Muscle layer of colon (tissue), 2 donors: ENCODE measurements at regions not wholly inside any gene's neighbourhood (a gene's known extent, or its start where the extent isn't known, plus 50 kb on each side); places are given as distances from the start of the nearest gene placed in this dataset.

Source experiments
- H3K27ac ChIP-seq: one replicate; pipeline ENCODE4 v1.7.0; 2013; ENCODE audit warnings: low read depth, mild to moderate bottlenecking, low read length, moderate library complexity
- H3K27me3 ChIP-seq, 2 donors: one replicate each; pipeline ENCODE4 v1.7.0; 2013; ENCODE audit warnings: low read length in 2 of 2, mild to moderate bottlenecking in 2 of 2; ENCODE audit not compliant: insufficient read depth in 2 of 2, control insufficient read depth in 1 of 2
- H3K36me3 ChIP-seq: one replicate; pipeline ENCODE4 v1.7.0; 2013; ENCODE audit warnings: mild to moderate bottlenecking, low read length; ENCODE audit not compliant: insufficient read depth
- H3K4me1 ChIP-seq: one replicate; pipeline ENCODE4 v1.7.0; 2013; ENCODE audit warnings: mild to moderate bottlenecking, low read length; ENCODE audit not compliant: insufficient read depth
- H3K4me3 ChIP-seq, 2 donors: one replicate each; pipeline ENCODE4 v1.7.0; 2013; ENCODE audit warnings: low read length in 2 of 2, low read depth in 1 of 2, mild to moderate bottlenecking in 1 of 2, moderate library complexity in 1 of 2
- H3K9ac ChIP-seq: one replicate; pipeline ENCODE4 v1.7.0; 2013; ENCODE audit warnings: low read length
- H3K9me3 ChIP-seq: one replicate; pipeline ENCODE4 v1.7.0; 2013; ENCODE audit warnings: mild to moderate bottlenecking, low read length
- donor health status: abdominal sarcoma.
- donor health status: Adenocarcinoma of cecum.

- Histone ChIP-seq H3K9me3 (no peaks in the 10 kb centered on the region), H3K27me3 (no peaks in the 10 kb centered on the region), H3K4me1 (no peaks in the 10 kb centered on the region), H3K27ac (no peak overlapping the region), H3K4me3 (no peak overlapping the region), H3K9ac (no peak overlapping the region), H3K36me3 (no peaks in the 10 kb centered on the region)
Measured at GRCh38 chr1:114330451-114330983, 176.8 kb upstream of the SYT6 start.

- Histone ChIP-seq H3K4me3 (no peak overlapping the region), H3K9ac (no peak overlapping the region), H3K27me3 (no peaks in the 10 kb centered on the region), H3K9me3 (no peaks in the 10 kb centered on the region), H3K36me3 (no peaks in the 10 kb centered on the region), H3K4me1 (no peaks in the 10 kb centered on the region), H3K27ac (no peak overlapping the region)
Measured at GRCh38 chr1:114328361-114328904, 174.8 kb upstream of the SYT6 start.

GRCh38 chr1:114324662-114324965 lies 170.9 kb upstream of the SYT6 start:
- H3K4me1 ChIP-seq = no peaks in the 10 kb centered on the region
- no peak overlapping the region for H3K9ac ChIP-seq
- H3K36me3 ChIP-seq = no peaks in the 10 kb centered on the region
- H3K27ac ChIP-seq = no peak overlapping the region
- H3K27me3 ChIP-seq = no peaks in the 10 kb centered on the region
- no peak overlapping the region for H3K4me3 ChIP-seq
- H3K9me3 ChIP-seq = no peaks in the 10 kb centered on the region

GRCh38 chr1:114323959-114324661 lies 170.4 kb upstream of the SYT6 start:
- H3K36me3 ChIP-seq = no peaks in the 10 kb centered on the region
- no peak overlapping the region for H3K9ac ChIP-seq

GRCh38 chr1:114322734-114323133 lies 169.1 kb upstream of the SYT6 start:
- Histone ChIP-seq H3K36me3 (no peaks in the 10 kb centered on the region), H3K4me3 (no peak overlapping the region), H3K4me1 (no peaks in the 10 kb centered on the region), H3K27me3 (no peaks in the 10 kb centered on the region), H3K27ac (no peak overlapping the region), H3K9ac (no peak overlapping the region), H3K9me3 (no peaks in the 10 kb centered on the region)

More at GRCh38 chr1:114323959-114324661, 170.4 kb upstream of the SYT6 start:
- no peaks in the 10 kb centered on the region for H3K4me1 ChIP-seq
- no peak overlapping the region for H3K27ac ChIP-seq
- no peak overlapping the region for H3K4me3 ChIP-seq
- no peaks in the 10 kb centered on the region for H3K27me3 ChIP-seq
- H3K9me3 ChIP-seq = no peaks in the 10 kb centered on the region

GRCh38 chr1:114322207-114322606 lies 168.5 kb upstream of the SYT6 start:
- Histone ChIP-seq H3K9me3 (no peaks in the 10 kb centered on the region), H3K36me3 (no peaks in the 10 kb centered on the region), H3K4me1 (no peaks in the 10 kb centered on the region), H3K27me3 (no peaks in the 10 kb centered on the region), H3K9ac (no peak overlapping the region), H3K27ac (no peak overlapping the region), H3K4me3 (no peak overlapping the region)

GRCh38 chr1:114320586-114320985 lies 166.9 kb upstream of the SYT6 start:
- Histone ChIP-seq H3K9me3 (no peaks in the 10 kb centered on the region), H3K4me1 (no peaks in the 10 kb centered on the region), H3K27ac (no peak overlapping the region), H3K27me3 (no peaks in the 10 kb centered on the region), H3K9ac (no peak overlapping the region), H3K36me3 (no peaks in the 10 kb centered on the region), H3K4me3 (no peak overlapping the region)

GRCh38 chr1:114319418-114319817 lies 165.7 kb upstream of the SYT6 start:
- H3K9ac ChIP-seq = no peak overlapping the region
- H3K4me3 ChIP-seq = no peak overlapping the region
- no peak overlapping the region for H3K27ac ChIP-seq
- H3K9me3 ChIP-seq = no peaks in the 10 kb centered on the region
- H3K4me1 ChIP-seq = no peaks in the 10 kb centered on the region
- H3K36me3 ChIP-seq = no peaks in the 10 kb centered on the region
- no peaks in the 10 kb centered on the region for H3K27me3 ChIP-seq

- Histone ChIP-seq H3K4me1 (no peaks in the 10 kb centered on the region), H3K9ac (no peak overlapping the region), H3K36me3 (no peaks in the 10 kb centered on the region), H3K27ac (no peak overlapping the region), H3K27me3 (no peaks in the 10 kb centered on the region), H3K4me3 (no peak overlapping the region), H3K9me3 (no peaks in the 10 kb centered on the region)
Measured at GRCh38 chr1:114318961-114319360, 165.3 kb upstream of the SYT6 start.

GRCh38 chr1:114316204-114316603 lies 162.5 kb upstream of the SYT6 start:
- no peak overlapping the region for H3K4me3 ChIP-seq
- H3K9me3 ChIP-seq = no peaks in the 10 kb centered on the region
- H3K27me3 ChIP-seq = no peaks in the 10 kb centered on the region
- H3K4me1 ChIP-seq = no peaks in the 10 kb centered on the region
- H3K36me3 ChIP-seq = no peaks in the 10 kb centered on the region
- no peak overlapping the region for H3K9ac ChIP-seq
- H3K27ac ChIP-seq = no peak overlapping the region

- H3K9me3 ChIP-seq = no peaks in the 10 kb centered on the region
- H3K36me3 ChIP-seq = no peaks in the 10 kb centered on the region
- H3K27me3 ChIP-seq = no peaks in the 10 kb centered on the region
- H3K4me1 ChIP-seq = no peaks in the 10 kb centered on the region
- no peak overlapping the region for H3K9ac ChIP-seq
- no peak overlapping the region for H3K4me3 ChIP-seq
- H3K27ac ChIP-seq = no peak overlapping the region
Measured at GRCh38 chr1:114315631-114316030, 162.0 kb upstream of the SYT6 start.

GRCh38 chr1:114314576-114314975 lies 160.9 kb upstream of the SYT6 start:
- no peaks in the 10 kb centered on the region for H3K4me1 ChIP-seq
- H3K27ac ChIP-seq = no peak overlapping the region
- no peak overlapping the region for H3K9ac ChIP-seq
- no peak overlapping the region for H3K4me3 ChIP-seq
- H3K9me3 ChIP-seq = no peaks in the 10 kb centered on the region
- H3K36me3 ChIP-seq = no peaks in the 10 kb centered on the region
- H3K27me3 ChIP-seq = no peaks in the 10 kb centered on the region
